IPS-18a (cell line): ENCODE measurements at regions not wholly inside any gene's neighbourhood (a gene's known extent, or its start where the extent isn't known, plus 50 kb on each side); places are given as distances from the start of the nearest gene placed in this dataset.
"Not testable (repeated sequence)": the region's sequence is repeated elsewhere in the genome, so short reads cannot be mapped to it uniquely, and the experiment has no call there.

Experiments used
- H3K27ac ChIP-seq: one replicate; pipeline ENCODE4 v1.5.1; 2013; ENCODE audit warnings: low read length
- H3K27me3 ChIP-seq: one replicate; pipeline ENCODE4 v1.6.1; 2013; ENCODE audit warnings: mild to moderate bottlenecking, low read length; ENCODE audit not compliant: control insufficient read depth, insufficient read depth
- H3K36me3 ChIP-seq: one replicate; pipeline ENCODE4 v1.6.1; 2013; ENCODE audit warnings: low read depth, low read length; ENCODE audit not compliant: control insufficient read depth
- H3K4me1 ChIP-seq: one replicate; pipeline ENCODE4 v1.6.1; 2013; ENCODE audit warnings: low read depth, low read length; ENCODE audit not compliant: control insufficient read depth
- H3K4me3 ChIP-seq: one replicate; pipeline ENCODE4 v1.5.1; 2013; ENCODE audit warnings: low read length
- H3K9ac ChIP-seq: one replicate; pipeline ENCODE4 v1.6.1; 2013; ENCODE audit warnings: mild to moderate bottlenecking, low read length, moderate library complexity
- H3K9me3 ChIP-seq: one replicate; pipeline ENCODE4 v1.6.1; 2013; ENCODE audit warnings: low read depth, low read length; ENCODE audit not compliant: control insufficient read depth

DNA sequence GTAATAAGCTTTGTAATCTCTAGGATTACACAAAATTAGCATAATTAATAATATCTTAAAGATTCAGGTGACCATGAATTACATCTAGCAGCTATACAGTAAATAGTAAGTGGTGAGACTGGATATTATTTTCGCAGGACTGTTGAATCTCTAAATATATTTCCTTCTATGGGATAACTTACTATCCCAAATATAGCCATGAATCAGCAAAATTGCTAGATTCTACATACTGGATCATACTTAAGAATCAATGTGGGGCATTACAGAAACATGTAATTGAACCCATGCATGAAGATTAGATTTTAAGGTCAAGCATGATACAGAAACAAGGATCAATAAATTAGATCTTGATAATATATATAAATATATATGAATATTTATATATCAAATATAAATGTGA is 1203.4 kb downstream of the BRINP3 start:
- Histone ChIP-seq H3K4me3 (no peak overlapping the region), H3K27me3 (no peaks in the 10 kb centered on the region), H3K4me1 (no peaks in the 10 kb centered on the region), H3K9ac (no peak overlapping the region), H3K27ac (no peak overlapping the region), H3K36me3 (no peaks in the 10 kb centered on the region), H3K9me3 (peaks cover under 1% of the 10 kb centered on the region)

DNA sequence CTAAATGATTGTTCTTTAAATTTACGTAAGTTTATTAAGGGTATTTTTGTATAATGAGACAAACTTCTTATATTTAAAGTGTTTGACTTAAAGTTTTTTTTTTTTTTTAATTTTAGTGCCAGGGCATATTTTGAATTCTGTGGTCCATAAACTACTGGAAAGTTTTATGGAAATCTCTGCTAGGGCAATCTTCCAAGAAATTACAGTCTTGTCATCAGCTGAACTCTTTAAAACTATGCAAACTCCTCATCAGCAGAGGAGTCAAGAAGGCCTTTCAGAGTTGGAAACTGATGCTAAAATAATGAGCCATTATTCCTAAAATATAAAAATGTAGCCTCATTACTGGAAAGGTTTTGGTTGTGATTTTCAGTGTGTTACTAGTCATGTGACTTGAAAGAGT is 1201.9 kb downstream of the BRINP3 start:
- no peaks in the 10 kb centered on the region for H3K36me3 ChIP-seq
- no peak overlapping the region for H3K4me3 ChIP-seq
- H3K4me1 ChIP-seq, result no peaks in the 10 kb centered on the region
- no peaks in the 10 kb centered on the region for H3K9me3 ChIP-seq
- H3K27ac ChIP-seq, result no peak overlapping the region
- H3K9ac ChIP-seq, result no peak overlapping the region
- H3K27me3 ChIP-seq, result no peaks in the 10 kb centered on the region

DNA sequence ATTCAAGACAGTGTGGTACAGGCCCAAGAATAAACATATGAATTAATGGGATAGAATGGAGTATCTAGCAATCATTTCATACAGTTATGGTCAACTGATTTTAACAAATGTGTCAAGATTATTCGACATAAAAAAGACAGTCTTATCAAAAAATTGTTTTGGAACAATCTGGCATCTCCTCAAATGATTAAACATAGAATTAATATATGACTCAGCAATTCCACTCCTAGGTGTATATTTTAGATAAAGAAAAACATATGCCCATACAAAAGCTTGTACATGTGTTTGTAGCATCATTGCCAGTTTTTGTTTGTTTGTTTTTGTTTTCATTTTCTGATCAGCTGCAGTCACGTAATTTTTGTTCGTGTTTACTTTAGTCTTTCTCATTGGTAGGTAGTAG is 1188.3 kb downstream of the BRINP3 start:
- Histone ChIP-seq H3K36me3 (no peaks in the 10 kb centered on the region), H3K4me1 (no peaks in the 10 kb centered on the region), H3K27ac (no peak overlapping the region), H3K4me3 (no peak overlapping the region), H3K27me3 (no peaks in the 10 kb centered on the region), H3K9me3 (no peaks in the 10 kb centered on the region), H3K9ac (no peak overlapping the region)

DNA sequence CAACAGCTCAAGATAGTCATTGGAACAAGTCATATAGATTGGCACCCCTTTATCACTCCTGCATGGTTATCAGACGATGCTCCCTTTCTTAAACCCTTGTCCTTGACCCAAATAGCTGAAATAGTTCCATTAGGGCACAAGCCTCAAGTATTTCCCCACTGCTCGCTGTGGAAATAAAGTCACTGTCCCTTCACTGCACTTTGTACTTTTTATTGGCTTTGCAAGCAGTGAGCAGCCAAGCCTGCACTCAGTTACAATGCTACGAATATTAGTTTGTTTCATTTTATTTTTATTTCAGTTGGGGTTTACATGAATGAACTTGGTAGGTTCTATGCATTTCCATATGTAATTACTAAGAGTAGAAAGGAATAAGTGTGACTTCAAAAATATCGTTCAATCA is 1176.4 kb downstream of the BRINP3 start:
- no peak overlapping the region for H3K27ac ChIP-seq
- H3K4me1 ChIP-seq, result no peaks in the 10 kb centered on the region
- no peak overlapping the region for H3K4me3 ChIP-seq
- H3K9me3 ChIP-seq, result no peaks in the 10 kb centered on the region
- no peaks in the 10 kb centered on the region for H3K36me3 ChIP-seq
- no peaks in the 10 kb centered on the region for H3K27me3 ChIP-seq
- no peak overlapping the region for H3K9ac ChIP-seq

DNA sequence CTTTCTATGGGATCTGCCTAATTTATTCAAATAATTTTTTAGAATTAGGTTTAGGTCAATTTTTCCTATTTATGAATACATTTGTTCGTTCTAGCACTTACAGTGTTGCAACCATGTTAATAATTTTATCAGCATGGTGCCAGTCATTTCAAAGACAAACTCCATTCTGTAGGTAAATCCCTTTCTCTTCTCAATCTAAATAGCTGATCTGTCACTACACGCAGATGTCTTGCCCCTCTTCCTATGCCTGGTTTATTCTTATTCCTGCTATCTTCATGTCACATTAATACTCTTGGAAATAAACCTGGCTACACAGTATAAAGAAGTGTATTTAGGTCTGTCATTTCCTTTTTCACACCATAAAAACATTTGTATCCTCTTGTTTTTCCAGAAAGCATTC is 1172.4 kb downstream of the BRINP3 start:
- H3K27me3 ChIP-seq, result no peaks in the 10 kb centered on the region
- H3K9ac ChIP-seq, result no peak overlapping the region
- no peak overlapping the region for H3K4me3 ChIP-seq
- H3K9me3 ChIP-seq, result no peaks in the 10 kb centered on the region
- no peak overlapping the region for H3K27ac ChIP-seq
- no peaks in the 10 kb centered on the region for H3K4me1 ChIP-seq
- H3K36me3 ChIP-seq, result no peaks in the 10 kb centered on the region

DNA sequence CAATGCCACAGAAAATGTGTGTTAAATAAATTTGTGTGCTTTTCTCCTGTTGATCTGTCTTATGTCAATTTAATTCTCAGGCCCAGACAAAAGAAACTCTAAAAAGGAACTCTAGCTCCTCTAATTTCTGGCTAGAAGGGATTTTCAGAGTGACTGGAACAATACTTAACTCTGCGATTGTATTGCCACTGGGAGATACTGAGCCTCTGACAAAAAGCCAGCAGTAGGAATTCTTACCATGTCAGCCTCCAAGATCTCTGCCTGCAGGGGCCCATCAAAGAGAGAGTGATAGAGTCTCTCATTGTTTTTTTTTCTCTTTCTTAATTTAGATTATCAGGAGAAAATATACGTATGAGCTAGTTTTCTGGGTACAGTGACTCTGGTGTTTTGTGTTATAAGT is 1165.7 kb downstream of the BRINP3 start:
- Histone ChIP-seq H3K27me3 (no peaks in the 10 kb centered on the region), H3K9ac (no peak overlapping the region), H3K4me1 (peaks cover 17% of the 10 kb centered on the region), H3K9me3 (no peaks in the 10 kb centered on the region), H3K36me3 (no peaks in the 10 kb centered on the region), H3K27ac (no peak overlapping the region), H3K4me3 (no peak overlapping the region)

DNA sequence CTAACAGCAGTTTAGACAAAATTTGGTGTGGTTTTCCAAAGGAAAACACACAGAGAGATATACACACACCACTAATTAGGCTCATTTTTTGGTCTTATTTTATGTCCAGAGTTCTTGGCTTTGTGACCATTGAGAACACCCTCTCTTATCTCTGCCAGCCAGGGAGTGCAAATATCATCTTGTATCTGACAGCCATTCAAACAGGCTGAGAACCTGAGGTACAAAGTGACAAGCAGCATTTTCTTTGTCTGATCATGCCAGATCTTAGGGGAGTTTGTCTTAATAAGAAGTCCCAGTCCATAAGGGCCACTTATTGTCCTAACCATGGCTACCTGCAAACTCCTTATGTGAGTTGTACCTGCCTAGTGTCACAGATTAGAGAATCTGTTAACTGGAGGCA is 1165.2 kb downstream of the BRINP3 start:
- H3K4me1 ChIP-seq, result peaks cover 17% of the 10 kb centered on the region
- no peaks in the 10 kb centered on the region for H3K9me3 ChIP-seq
- H3K27ac ChIP-seq, result no peak overlapping the region
- no peaks in the 10 kb centered on the region for H3K36me3 ChIP-seq
- H3K27me3 ChIP-seq, result no peaks in the 10 kb centered on the region
- H3K4me3 ChIP-seq, result no peak overlapping the region
- no peak overlapping the region for H3K9ac ChIP-seq

DNA sequence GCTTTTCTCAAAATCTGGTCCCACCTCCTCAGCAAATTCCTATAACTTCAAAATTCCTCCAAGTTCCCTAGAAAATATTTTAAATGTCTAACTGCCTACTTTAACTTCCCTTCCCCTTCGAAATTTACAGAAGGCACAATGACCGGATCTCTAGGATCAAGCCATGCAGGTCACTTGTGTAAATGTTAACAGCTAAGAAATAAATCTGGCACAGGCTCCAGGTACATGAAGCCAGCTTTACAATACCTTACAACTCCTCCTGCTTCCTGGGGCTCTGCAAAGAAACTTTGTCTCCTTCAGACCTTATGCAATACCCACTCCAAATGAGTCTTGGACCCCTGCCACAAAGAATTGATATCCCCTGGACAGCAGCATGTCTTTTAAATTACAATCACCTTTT is 1164.2 kb downstream of the BRINP3 start:
- Histone ChIP-seq H3K36me3 (no peaks in the 10 kb centered on the region), H3K9ac (no peak overlapping the region), H3K9me3 (no peaks in the 10 kb centered on the region), H3K4me3 (no peak overlapping the region), H3K4me1 (peaks cover 17% of the 10 kb centered on the region), H3K27ac (no peak overlapping the region), H3K27me3 (no peaks in the 10 kb centered on the region)

DNA sequence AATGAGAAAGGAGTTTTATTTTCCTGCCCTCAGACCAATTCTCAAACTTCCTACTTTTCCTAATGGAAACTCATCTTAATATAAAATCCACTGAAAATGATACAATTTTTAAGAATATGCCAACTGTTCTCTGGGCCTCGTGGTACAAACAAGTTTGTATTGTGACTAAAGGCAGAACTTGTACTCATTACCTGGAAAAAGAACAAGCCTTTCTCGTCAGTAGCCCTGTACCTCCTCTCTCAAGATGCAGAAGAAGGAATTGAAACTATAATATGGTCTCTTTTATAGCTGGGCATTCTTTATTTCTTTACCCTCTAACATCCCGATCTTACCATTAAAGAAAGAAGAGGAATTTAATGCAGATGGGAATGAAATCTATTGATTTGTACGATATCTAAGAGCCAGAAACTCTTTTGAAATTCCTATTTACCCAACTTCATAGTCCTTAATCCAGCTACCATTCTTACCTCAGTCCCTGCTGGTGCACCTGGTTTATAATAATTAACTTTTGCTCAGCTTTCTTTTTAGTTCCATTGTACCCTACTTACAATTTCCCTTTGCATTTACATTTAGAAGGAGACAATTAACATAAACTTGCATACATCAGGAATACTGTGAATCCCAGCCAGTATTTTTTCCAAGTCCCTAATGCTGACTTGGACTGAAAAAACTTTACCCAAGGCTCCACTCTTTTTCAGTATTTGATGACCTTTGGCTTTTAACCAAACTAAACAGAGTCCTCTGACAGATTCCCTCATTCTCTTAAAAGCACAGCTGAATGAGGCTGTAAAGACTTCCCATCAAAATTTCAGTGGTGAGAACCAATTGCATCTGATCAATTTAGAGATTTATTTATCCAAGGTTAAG is 1162.4 kb downstream of the BRINP3 start:
- no peak overlapping the region for H3K4me3 ChIP-seq

DNA sequence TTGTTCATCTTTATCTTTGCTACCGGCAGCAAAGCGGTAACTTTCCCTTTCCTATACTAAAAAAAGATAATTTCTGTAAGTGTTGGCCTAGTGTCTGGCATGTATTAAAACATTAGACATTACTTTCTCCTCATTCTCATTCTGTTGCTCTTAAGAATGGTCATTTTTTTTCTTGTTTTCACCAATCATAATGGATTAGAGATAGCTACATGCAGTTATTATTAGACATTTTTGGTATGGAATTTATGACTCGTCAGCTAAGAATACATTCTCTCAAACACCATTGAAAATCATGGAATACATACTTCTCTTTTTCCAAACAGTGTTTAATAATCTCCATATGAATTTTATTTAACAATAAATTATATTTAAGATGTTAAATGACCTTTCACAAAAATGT is 1154.6 kb downstream of the BRINP3 start:
- Histone ChIP-seq H3K27ac (no peak overlapping the region), H3K4me1 (no peaks in the 10 kb centered on the region), H3K36me3 (no peaks in the 10 kb centered on the region), H3K9ac (no peak overlapping the region), H3K9me3 (no peaks in the 10 kb centered on the region), H3K27me3 (no peaks in the 10 kb centered on the region), H3K4me3 (no peak overlapping the region)

More for the DNA sequence above, 1162.4 kb downstream of the BRINP3 start:
- Histone ChIP-seq H3K4me1 (peaks cover 17% of the 10 kb centered on the region), H3K36me3 (no peaks in the 10 kb centered on the region), H3K9ac (no peak overlapping the region), H3K27ac (no peak overlapping the region), H3K27me3 (no peaks in the 10 kb centered on the region), H3K9me3 (no peaks in the 10 kb centered on the region)

DNA sequence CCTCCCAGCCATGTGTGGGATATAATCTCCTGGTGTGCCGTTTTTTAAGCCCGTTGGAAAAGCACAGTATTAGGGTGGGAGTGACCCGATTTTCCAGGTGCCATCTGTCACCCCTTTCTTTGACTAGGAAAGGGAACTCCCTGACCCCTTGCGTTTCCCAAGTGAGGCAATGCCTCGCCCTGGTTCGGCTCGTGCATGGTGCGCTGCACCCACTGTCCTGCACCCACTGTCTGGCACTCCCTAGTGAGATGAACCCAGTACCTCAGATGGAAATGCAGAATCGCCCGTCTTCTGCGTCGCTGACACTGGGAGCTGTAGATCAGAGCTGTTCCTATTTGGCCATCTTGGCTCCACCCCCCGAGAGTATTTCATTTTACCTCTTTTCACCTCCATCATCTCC is 1146.6 kb downstream of the BRINP3 start:
- H3K4me1 ChIP-seq, H3K9me3 ChIP-seq, H3K36me3 ChIP-seq, H3K9ac ChIP-seq, H3K27me3 ChIP-seq, H3K27ac ChIP-seq, H3K4me3 ChIP-seq: not testable (repeated sequence)
